HPDE6-E6E7 (cell line): ENCODE measurements at regions not wholly inside any gene's neighbourhood (a gene's known extent, or its start where the extent isn't known, plus 50 kb on each side); places are given as distances from the start of the nearest gene placed in this dataset.

ENCODE experiments used
- DNase-seq: peaks from one replicate; pipeline ENCODE4 v3.0.0; 2011; ENCODE audit warnings: missing footprints; ENCODE audit errors: extremely low spot score

- no peak for DNase-seq
These were observed 184.4 kb downstream of the SIPA1L2 start for GRCh38 chr1:232445361-232446106.

- no peak for DNase-seq
These were observed 186.6 kb downstream of the SIPA1L2 start for GRCh38 chr1:232443372-232443771.

- no peak for DNase-seq
These were observed 188.9 kb downstream of the SIPA1L2 start for GRCh38 chr1:232441036-232441411.

- DNase-seq = no peak
These were observed 189.5 kb downstream of the SIPA1L2 start for GRCh38 chr1:232440325-232441035.

- no peak for DNase-seq
These were observed 190.9 kb downstream of the SIPA1L2 start for GRCh38 chr1:232439011-232439410.

GRCh38 chr1:232438476-232438875, 191.5 kb downstream of the SIPA1L2 start:
- DNase-seq = no peak

GRCh38 chr1:232437510-232437909, 192.4 kb downstream of the SIPA1L2 start:
- no peak for DNase-seq

GRCh38 chr1:232435729-232436128, 194.2 kb downstream of the SIPA1L2 start:
- no peak for DNase-seq

GRCh38 chr1:232432313-232432712, 197.6 kb downstream of the SIPA1L2 start:
- DNase-seq = no peak

- no peak for DNase-seq
These were observed 198.2 kb downstream of the SIPA1L2 start for GRCh38 chr1:232431748-232432147.

GRCh38 chr1:232431326-232431725, 198.6 kb downstream of the SIPA1L2 start:
- no peak for DNase-seq

GRCh38 chr1:232430467-232430866, 199.5 kb downstream of the SIPA1L2 start:
- no peak for DNase-seq

GRCh38 chr1:232428786-232429530, 201.0 kb downstream of the SIPA1L2 start:
- no peak for DNase-seq

GRCh38 chr1:232428036-232428645, 201.8 kb downstream of the SIPA1L2 start:
- no peak for DNase-seq

GRCh38 chr1:232426801-232427200, 203.1 kb downstream of the SIPA1L2 start:
- DNase-seq = no peak

- DNase-seq = no peak
These were observed 204.5 kb downstream of the SIPA1L2 start for GRCh38 chr1:232425421-232425820.

GRCh38 chr1:232423591-232423990, 206.3 kb downstream of the SIPA1L2 start:
- DNase-seq = no peak

- DNase-seq = no peak
These were observed 207.0 kb downstream of the SIPA1L2 start for GRCh38 chr1:232422898-232423297.

GRCh38 chr1:232422098-232422497, 207.8 kb downstream of the SIPA1L2 start:
- DNase-seq = no peak

- DNase-seq = no peak
These were observed 208.7 kb downstream of the SIPA1L2 start for GRCh38 chr1:232421143-232421796.

- no peak for DNase-seq
These were observed 212.2 kb downstream of the SIPA1L2 start for GRCh38 chr1:232417636-232418248.
